ENCODE measurements at regions not wholly inside any gene's neighbourhood (a gene's known extent, or its start where the extent isn't known, plus 50 kb on each side); places are given as distances from the start of the nearest gene placed in this dataset.
A peak's percentile ranks its signal among the peaks of the same experiment; 100 is the strongest.

GRCh38 chr13:30824651-30825050, 81.4 kb upstream of the MEDAG start:
- Histone ChIP-seq H2AFZ (ENCODE audit: low read depth, low read length) (no peak overlapping the region), H2AK5ac (ENCODE audit: low read length, severe bottlenecking) (peak overlapping the region; percentile 32), H3K27me3 (ENCODE audit: control insufficient read depth in 1 of 2, insufficient read depth in 1 of 2, low read length in 2 of 2) (no peaks in the 10 kb centered on the region), H4K91ac (ENCODE audit: low read length) (no peak overlapping the region), H3K4me1 (ENCODE audit: control insufficient read depth, insufficient read depth, low read depth, low read length) (peaks cover 8% of the 10 kb centered on the region), H3K23ac (ENCODE audit: low read length in 2 of 2) (no peak overlapping the region), H3K4ac (ENCODE audit: low read depth in 1 of 2, low read length in 2 of 2) (no peak overlapping the region), H4K8ac (ENCODE audit: low read length) (no peak overlapping the region), H2BK120ac (ENCODE audit: low read depth, low read length) (no peak overlapping the region), H3K79me1 (replicated peaks; ENCODE audit: low read length, poor library complexity, severe bottlenecking) (no peaks in the 10 kb centered on the region), H2BK5ac (ENCODE audit: low read depth, low read length, poor library complexity, severe bottlenecking) (no peak overlapping the region), H2BK15ac (ENCODE audit: low read depth, poor library complexity, severe bottlenecking) (no peak overlapping the region), H3K9ac (ENCODE audit: low read length) (no peak overlapping the region), H3K36me3 (ENCODE audit: control insufficient read depth in 1 of 2, insufficient read depth in 2 of 2, low read depth in 1 of 2, low read length in 2 of 2) (no peaks in the 10 kb centered on the region), H3K27ac (ENCODE audit: low read length, poor library complexity, severe bottlenecking) (no peak overlapping the region), H2BK12ac (ENCODE audit: low read length in 2 of 2) (no peak overlapping the region), H3K9me3 (ENCODE audit: control insufficient read depth, low read length) (no peaks in the 10 kb centered on the region), H3K18ac (ENCODE audit: low read depth in 1 of 2, low read length in 2 of 2) (no peak overlapping the region), H3K4me3 (ENCODE audit: insufficient read depth in 1 of 2, low read depth in 1 of 2, low read length in 2 of 2) (no peak overlapping the region), H3K4me2 (ENCODE audit: low read length, poor library complexity, severe bottlenecking) (no peak overlapping the region), H3K14ac (ENCODE audit: low read length in 2 of 2) (no peak overlapping the region)
- DNase-seq: no peak
- WGBS: 65% methylated on average over 10 of the region's 10 CpGs

- H2BK15ac ChIP-seq (ENCODE audit: low read depth, poor library complexity, severe bottlenecking): peak overlapping the region; percentile 3
- H3K27ac ChIP-seq (ENCODE audit: low read length, poor library complexity, severe bottlenecking): no peak overlapping the region
- no peak overlapping the region for H3K4ac ChIP-seq (ENCODE audit: low read depth in 1 of 2, low read length in 2 of 2)
- no peak overlapping the region for H2BK120ac ChIP-seq (ENCODE audit: low read depth, low read length)
- no peak overlapping the region for H4K8ac ChIP-seq (ENCODE audit: low read length)
- no peak overlapping the region for H3K14ac ChIP-seq (ENCODE audit: low read length in 2 of 2)
- H3K18ac ChIP-seq (ENCODE audit: low read depth in 1 of 2, low read length in 2 of 2): no peak overlapping the region
- no peak overlapping the region for H4K91ac ChIP-seq (ENCODE audit: low read length)
- peak overlapping the region; percentile 40 for H2AK5ac ChIP-seq (ENCODE audit: low read length, severe bottlenecking)
- DNase-seq: no peak
- no peaks in the 10 kb centered on the region for H3K9me3 ChIP-seq (ENCODE audit: control insufficient read depth, low read length)
- H2BK12ac ChIP-seq (ENCODE audit: low read length in 2 of 2): no peak overlapping the region
- no peaks in the 10 kb centered on the region for H3K79me1 ChIP-seq (replicated peaks; ENCODE audit: low read length, poor library complexity, severe bottlenecking)
- no peak overlapping the region for H3K4me3 ChIP-seq (ENCODE audit: insufficient read depth in 1 of 2, low read depth in 1 of 2, low read length in 2 of 2)
- no peak overlapping the region for H3K4me2 ChIP-seq (ENCODE audit: low read length, poor library complexity, severe bottlenecking)
- no peaks in the 10 kb centered on the region for H3K36me3 ChIP-seq (ENCODE audit: control insufficient read depth in 1 of 2, insufficient read depth in 2 of 2, low read depth in 1 of 2, low read length in 2 of 2)
- H2AFZ ChIP-seq (ENCODE audit: low read depth, low read length): no peak overlapping the region
- H3K23ac ChIP-seq (ENCODE audit: low read length in 2 of 2): no peak overlapping the region
- no peak overlapping the region for H3K9ac ChIP-seq (ENCODE audit: low read length)
- WGBS: 94% methylated on average over 14 of the region's 15 CpGs
- peaks cover 13% of the 10 kb centered on the region for H3K4me1 ChIP-seq (ENCODE audit: control insufficient read depth, insufficient read depth, low read depth, low read length)
- H2BK5ac ChIP-seq (ENCODE audit: low read depth, low read length, poor library complexity, severe bottlenecking): no peak overlapping the region
- no peaks in the 10 kb centered on the region for H3K27me3 ChIP-seq (ENCODE audit: control insufficient read depth in 1 of 2, insufficient read depth in 1 of 2, low read length in 2 of 2)
Measured at GRCh38 chr13:30826911-30827577, 79.0 kb upstream of the MEDAG start.

DNA sequence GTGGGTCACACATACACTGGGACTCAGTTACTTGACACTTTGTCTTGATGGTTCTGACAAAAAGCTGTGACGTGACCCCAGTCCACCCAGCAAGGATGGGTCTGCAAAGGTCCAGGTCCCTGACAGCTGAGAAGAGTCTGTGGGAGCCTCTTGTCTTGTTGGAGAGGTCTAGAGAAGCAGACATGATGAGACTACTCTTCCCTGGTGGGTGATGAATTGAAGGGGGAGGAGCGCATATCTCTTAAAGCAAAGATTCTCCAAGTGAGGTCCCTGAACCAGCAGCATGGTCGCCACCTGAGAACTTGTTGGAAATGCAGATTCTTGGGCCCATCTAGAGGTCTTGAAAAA, 78.5 kb upstream of the MEDAG start:
- H3K4me2 ChIP-seq (ENCODE audit: low read length, poor library complexity, severe bottlenecking): no peak overlapping the region
- peak overlapping the region; percentile 40 for H2AK5ac ChIP-seq (ENCODE audit: low read length, severe bottlenecking)
- no peaks in the 10 kb centered on the region for H3K36me3 ChIP-seq (ENCODE audit: control insufficient read depth in 1 of 2, insufficient read depth in 2 of 2, low read depth in 1 of 2, low read length in 2 of 2)
- WGBS: 99% methylated on average over 3 of the region's 3 CpGs
- H3K4me3 ChIP-seq (ENCODE audit: insufficient read depth in 1 of 2, low read depth in 1 of 2, low read length in 2 of 2): no peak overlapping the region
- H3K14ac ChIP-seq (ENCODE audit: low read length in 2 of 2): no peak overlapping the region
- H3K79me1 ChIP-seq (replicated peaks; ENCODE audit: low read length, poor library complexity, severe bottlenecking): no peaks in the 10 kb centered on the region
- no peak overlapping the region for H3K23ac ChIP-seq (ENCODE audit: low read length in 2 of 2)
- peak overlapping the region in 1 of 2 experiments; percentile 3 for H2BK12ac ChIP-seq (ENCODE audit: low read length in 2 of 2)
- no peak overlapping the region for H4K8ac ChIP-seq (ENCODE audit: low read length)
- H3K9me3 ChIP-seq (ENCODE audit: control insufficient read depth, low read length): no peaks in the 10 kb centered on the region
- H4K91ac ChIP-seq (ENCODE audit: low read length): no peak overlapping the region
- no peak overlapping the region for H2AFZ ChIP-seq (ENCODE audit: low read depth, low read length)
- no peak overlapping the region for H3K27ac ChIP-seq (ENCODE audit: low read length, poor library complexity, severe bottlenecking)
- H2BK5ac ChIP-seq (ENCODE audit: low read depth, low read length, poor library complexity, severe bottlenecking): no peak overlapping the region
- no peak overlapping the region for H3K4ac ChIP-seq (ENCODE audit: low read depth in 1 of 2, low read length in 2 of 2)
- H2BK15ac ChIP-seq (ENCODE audit: low read depth, poor library complexity, severe bottlenecking): peak overlapping the region; percentile 3
- H3K27me3 ChIP-seq (ENCODE audit: control insufficient read depth in 1 of 2, insufficient read depth in 1 of 2, low read length in 2 of 2): no peaks in the 10 kb centered on the region
- peaks cover 17% of the 10 kb centered on the region for H3K4me1 ChIP-seq (ENCODE audit: control insufficient read depth, insufficient read depth, low read depth, low read length)
- no peak overlapping the region for H3K9ac ChIP-seq (ENCODE audit: low read length)
- DNase-seq: no peak
- H3K18ac ChIP-seq (ENCODE audit: low read depth in 1 of 2, low read length in 2 of 2): no peak overlapping the region
- H2BK120ac ChIP-seq (ENCODE audit: low read depth, low read length): no peak overlapping the region

GRCh38 chr13:30829145-30829832, 76.8 kb upstream of the MEDAG start:
- no peaks in the 10 kb centered on the region for H3K36me3 ChIP-seq (ENCODE audit: control insufficient read depth in 1 of 2, insufficient read depth in 2 of 2, low read depth in 1 of 2, low read length in 2 of 2)
- no peak overlapping the region for H3K23ac ChIP-seq (ENCODE audit: low read length in 2 of 2)
- H3K4me2 ChIP-seq (ENCODE audit: low read length, poor library complexity, severe bottlenecking): no peak overlapping the region
- no peaks in the 10 kb centered on the region for H3K9me3 ChIP-seq (ENCODE audit: control insufficient read depth, low read length)
- peak overlapping the region; percentile 55 for H2BK15ac ChIP-seq (ENCODE audit: low read depth, poor library complexity, severe bottlenecking)
- 35% methylated on average over 2 of the region's 2 CpGs for WGBS
- H4K91ac ChIP-seq (ENCODE audit: low read length): peak overlapping the region; percentile 19
- H3K18ac ChIP-seq (ENCODE audit: low read depth in 1 of 2, low read length in 2 of 2): peak overlapping the region; percentile 38 to 45
- DNase-seq: peak; percentile 78
- H2BK120ac ChIP-seq (ENCODE audit: low read depth, low read length): no peak overlapping the region
- H3K27me3 ChIP-seq (ENCODE audit: control insufficient read depth in 1 of 2, insufficient read depth in 1 of 2, low read length in 2 of 2): no peaks in the 10 kb centered on the region
- H3K4ac ChIP-seq (ENCODE audit: low read depth in 1 of 2, low read length in 2 of 2): no peak overlapping the region
- no peak overlapping the region for H4K8ac ChIP-seq (ENCODE audit: low read length)
- H2BK12ac ChIP-seq (ENCODE audit: low read length in 2 of 2): peak overlapping the region; percentile 30 to 37
- peak overlapping the region; percentile 16 for H3K27ac ChIP-seq (ENCODE audit: low read length, poor library complexity, severe bottlenecking)
- no peak overlapping the region for H3K4me3 ChIP-seq (ENCODE audit: insufficient read depth in 1 of 2, low read depth in 1 of 2, low read length in 2 of 2)
- no peaks in the 10 kb centered on the region for H3K79me1 ChIP-seq (replicated peaks; ENCODE audit: low read length, poor library complexity, severe bottlenecking)
- no peak overlapping the region for H3K14ac ChIP-seq (ENCODE audit: low read length in 2 of 2)
- no peak overlapping the region for H3K9ac ChIP-seq (ENCODE audit: low read length)
- H2AFZ ChIP-seq (ENCODE audit: low read depth, low read length): no peak overlapping the region
- peaks cover 33% of the 10 kb centered on the region for H3K4me1 ChIP-seq (ENCODE audit: control insufficient read depth, insufficient read depth, low read depth, low read length)
- peak overlapping the region; percentile 23 for H2AK5ac ChIP-seq (ENCODE audit: low read length, severe bottlenecking)
- H2BK5ac ChIP-seq (ENCODE audit: low read depth, low read length, poor library complexity, severe bottlenecking): no peak overlapping the region
